ENCODE measurements at regions not wholly inside any gene's neighbourhood (a gene's known extent, or its start where the extent isn't known, plus 50 kb on each side); places are given as distances from the start of the nearest gene placed in this dataset.

GRCh38 chr9:111274737-111275136 is 55.3 kb downstream of the OR2K2 start (continued):
- TF ChIP-seq ZBTB4 (CRISPR knock-in tag; IDR thresholded peaks at IDR 0.05): no peak
- no peak for TF ChIP-seq IKZF1 (conservative IDR thresholded peaks at IDR 0.05)
- no peak for TF ChIP-seq CBFB (IDR thresholded peaks at IDR 0.05; ENCODE audit: low read depth)
- TF ChIP-seq YBX1 (IDR thresholded peaks at IDR 0.05): no peak
- no peak for TF ChIP-seq E2F8 (IDR thresholded peaks at IDR 0.05; ENCODE audit: low read depth, partially characterized antibody)
- TF ChIP-seq, protein P1, sequence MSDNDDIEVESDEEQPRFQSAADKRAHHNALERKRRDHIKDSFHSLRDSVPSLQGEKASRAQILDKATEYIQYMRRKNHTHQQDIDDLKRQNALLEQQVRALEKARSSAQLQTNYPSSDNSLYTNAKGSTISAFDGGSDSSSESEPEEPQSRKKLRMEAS (IDR thresholded peaks at IDR 0.05; ENCODE audit: low read depth, low read length): no peak
- TF ChIP-seq IRF4 (IDR thresholded peaks at IDR 0.05; ENCODE audit: low read depth, low read length): no peak
- no peak for TF ChIP-seq SP1 (IDR thresholded peaks at IDR 0.05; ENCODE audit: low read depth, low read length)
- no peak for TF ChIP-seq BACH1 (IDR thresholded peaks at IDR 0.05; ENCODE audit: borderline replicate concordance)

All from GM12878 (cell line).